Neuronal stem cell (in vitro differentiated cells): ENCODE measurements at regions not wholly inside any gene's neighbourhood (a gene's known extent, or its start where the extent isn't known, plus 50 kb on each side); places are given as distances from the start of the nearest gene placed in this dataset.

Experiments used
- DNase-seq: peaks from one replicate; pipeline ENCODE4 v3.0.0-alpha.2; 2013; ENCODE audit warnings: low spot score
- H2AFZ ChIP-seq: one replicate; pipeline ENCODE4 v1.6.1; 2013; ENCODE audit warnings: mild to moderate bottlenecking, low read length, inconsistent platforms
- H2AK5ac ChIP-seq: 2 replicates; pipeline ENCODE4 v1.6.1; 2013; ENCODE audit warnings: low read depth, mild to moderate bottlenecking, inconsistent platforms, low read length, moderate library complexity, mixed read lengths
- H2BK120ac ChIP-seq: 2 replicates; pipeline ENCODE4 v1.6.1; 2013; ENCODE audit warnings: low read depth, mild to moderate bottlenecking, inconsistent platforms, low read length, moderate library complexity, mixed read lengths
- H2BK12ac ChIP-seq: one replicate; pipeline ENCODE4 v1.6.1; 2013; ENCODE audit warnings: low read length, inconsistent platforms
- H2BK15ac ChIP-seq: 2 replicates; pipeline ENCODE4 v1.6.1; 2013; ENCODE audit warnings: mild to moderate bottlenecking, low read length, inconsistent platforms, mixed read lengths
- H2BK5ac ChIP-seq: one replicate; pipeline ENCODE4 v1.6.1; 2013; ENCODE audit warnings: inconsistent platforms, mild to moderate bottlenecking, low read length, moderate library complexity
- H3K14ac ChIP-seq: one replicate; pipeline ENCODE4 v1.6.1; 2013; ENCODE audit warnings: low read length, inconsistent platforms
- H3K18ac ChIP-seq: 2 replicates; pipeline ENCODE4 v1.6.1; 2013; ENCODE audit warnings: low read length, inconsistent platforms
- H3K23ac ChIP-seq: 2 replicates; pipeline ENCODE4 v1.6.1; 2013; ENCODE audit warnings: low read depth, mild to moderate bottlenecking, mixed read lengths, low read length, inconsistent platforms; ENCODE audit not compliant: poor library complexity
- H3K27ac ChIP-seq: replicated peaks from 3 replicates; pipeline ENCODE4 v1.5.1; 2013; ENCODE audit warnings: low read length, inconsistent platforms
- H3K27me3 ChIP-seq, 3 experiments: 2 replicates each; pipeline ENCODE4 v1.6.1; 2013; ENCODE audit warnings: low read length in 3 of 3, mild to moderate bottlenecking in 2 of 3, inconsistent platforms in 1 of 3, low read depth in 1 of 3, mixed read lengths in 1 of 3, moderate library complexity in 1 of 3; ENCODE audit not compliant: control insufficient read depth in 3 of 3, insufficient read depth in 3 of 3
- H3K36me3 ChIP-seq, 2 donors: replicated peaks in 1 of 2; 2 replicates each; pipeline ENCODE4 v1.6.1; 2013; ENCODE audit warnings: low read length in 2 of 2; ENCODE audit not compliant: control insufficient read depth in 2 of 2, insufficient read depth in 2 of 2
- H3K4ac ChIP-seq: 2 replicates; pipeline ENCODE4 v1.6.1; 2013; ENCODE audit warnings: inconsistent platforms, mild to moderate bottlenecking, low read length, moderate library complexity
- H3K4me1 ChIP-seq, 2 donors: 1 replicate in 1 of 2; 2 replicates in 1 of 2; pipeline ENCODE4 v1.6.1; 2013; ENCODE audit warnings: low read length in 2 of 2, low read depth in 1 of 2; ENCODE audit not compliant: control insufficient read depth in 2 of 2, insufficient read depth in 1 of 2
- H3K4me2 ChIP-seq: one replicate; pipeline ENCODE4 v1.6.1; 2013; ENCODE audit warnings: mild to moderate bottlenecking, low read length, inconsistent platforms; ENCODE audit not compliant: insufficient read depth, poor library complexity, severe bottlenecking
- H3K4me3 ChIP-seq, 2 donors: 2 replicates each; pipeline ENCODE4 v1.5.1; 2013; ENCODE audit warnings: low read length in 2 of 2, mild to moderate bottlenecking in 2 of 2, inconsistent platforms in 1 of 2, moderate library complexity in 1 of 2
- H3K79me1 ChIP-seq: one replicate; pipeline ENCODE4 v1.6.1; 2013; ENCODE audit warnings: low read depth, mild to moderate bottlenecking, inconsistent platforms, low read length, moderate library complexity
- H3K9ac ChIP-seq: one replicate; pipeline ENCODE4 v1.6.1; 2013; ENCODE audit warnings: mild to moderate bottlenecking, low read depth, low read length, inconsistent platforms; ENCODE audit not compliant: poor library complexity
- H3K9me3 ChIP-seq, 2 donors: replicated peaks in 1 of 2; 2 replicates each; pipeline versions ENCODE3 to v1.6.1; 2013; ENCODE audit warnings: low read length in 2 of 2, mild to moderate bottlenecking in 2 of 2, inconsistent platforms in 1 of 2, low read depth in 1 of 2, mixed read lengths in 1 of 2, moderate library complexity in 1 of 2; ENCODE audit not compliant: control insufficient read depth in 2 of 2, insufficient read depth in 1 of 2
- H4K8ac ChIP-seq: one replicate; pipeline ENCODE4 v1.6.1; 2013; ENCODE audit warnings: low read depth, mild to moderate bottlenecking, inconsistent platforms, low read length, moderate library complexity
- H4K91ac ChIP-seq: one replicate; pipeline ENCODE4 v1.6.1; 2013; ENCODE audit warnings: low read length, low read depth, mild to moderate bottlenecking, inconsistent platforms; ENCODE audit not compliant: poor library complexity
- WGBS, 2 donors: extraction: QIAGEN DNeasy Blood & Tissue Kit; methylation state at CpG; one replicate each; pipeline ENCODE4 v1.1.7; 2013; ENCODE audit warnings: missing lambda C conversion rate in 2 of 2, mixed read lengths in 1 of 2; ENCODE audit not compliant: insufficient read length in 2 of 2, insufficient replicate concordance in 1 of 2; ENCODE audit errors: extremely low coverage in 2 of 2; 5-methylcytosine and 5-hydroxymethylcytosine counted together

- Histone ChIP-seq H3K9ac (no peak overlapping the region), H3K27me3 (peaks cover 0 to 3% (median 0%) of the 10 kb centered on the region in 3 experiments), H3K18ac (no peak overlapping the region), H3K27ac (no peak overlapping the region), H3K4me1 (peaks cover 0 to 2% of the 10 kb centered on the region in 2 donors), H3K9me3 (no peaks in the 10 kb centered on the region), H2BK12ac (no peak overlapping the region), H2BK120ac (no peak overlapping the region), H2AFZ (no peak overlapping the region), H3K14ac (no peak overlapping the region), H3K4me3 (no peak overlapping the region), H3K79me1 (no peaks in the 10 kb centered on the region), H3K36me3 (no peaks in the 10 kb centered on the region), H4K8ac (no peak overlapping the region), H2BK15ac (no peak overlapping the region), H2BK5ac (no peak overlapping the region), H3K4ac (no peak overlapping the region), H3K4me2 (no peak overlapping the region), H2AK5ac (no peak overlapping the region), H3K23ac (no peak overlapping the region), H4K91ac (no peak overlapping the region)
- DNase-seq: no peak
- WGBS, 2 donors: no CpG with 5 or more reads among the region's 6 CpGs
These were observed 178.6 kb downstream of the FGF18 start for GRCh38 chr5:171597946-171598640.

- Histone ChIP-seq H3K18ac (no peak overlapping the region), H3K27me3 (peaks cover 0 to 3% (median 0%) of the 10 kb centered on the region in 3 experiments), H2AFZ (no peak overlapping the region), H3K14ac (no peak overlapping the region), H3K4me1 (peaks cover 0 to 2% of the 10 kb centered on the region in 2 donors), H3K9me3 (no peaks in the 10 kb centered on the region), H3K27ac (no peak overlapping the region), H2BK12ac (no peak overlapping the region), H3K36me3 (no peaks in the 10 kb centered on the region), H2BK15ac (no peak overlapping the region), H3K23ac (no peak overlapping the region), H3K4me2 (no peak overlapping the region), H3K9ac (no peak overlapping the region), H4K8ac (no peak overlapping the region), H3K79me1 (no peaks in the 10 kb centered on the region), H4K91ac (no peak overlapping the region), H2BK5ac (no peak overlapping the region), H3K4me3 (no peak overlapping the region), H2AK5ac (no peak overlapping the region), H3K4ac (no peak overlapping the region), H2BK120ac (no peak overlapping the region)
- no peak for DNase-seq
- WGBS, 2 donors: 99 to 100% methylated on average over 2 to 6 of the region's 7 CpGs
These were observed 179.2 kb downstream of the FGF18 start for GRCh38 chr5:171598641-171599152.

- Histone ChIP-seq H3K36me3 (no peaks in the 10 kb centered on the region), H2BK5ac (no peak overlapping the region), H4K8ac (no peak overlapping the region), H3K9ac (peak overlapping the region; percentile 30), H2AFZ (no peak overlapping the region), H3K79me1 (no peaks in the 10 kb centered on the region), H4K91ac (no peak overlapping the region), H3K4ac (no peak overlapping the region), H3K23ac (no peak overlapping the region), H2BK15ac (peak overlapping the region; percentile 64), H3K4me1 (no peaks in the 10 kb centered on the region), H3K9me3 (no peaks in the 10 kb centered on the region), H2BK120ac (no peak overlapping the region), H3K18ac (peak overlapping the region; percentile 65), H2BK12ac (no peak overlapping the region), H3K4me3 (no peak overlapping the region), H3K27me3 (peaks cover 0 to 3% (median 0%) of the 10 kb centered on the region in 3 experiments), H3K27ac (no peak overlapping the region), H3K14ac (no peak overlapping the region), H3K4me2 (no peak overlapping the region), H2AK5ac (no peak overlapping the region)
- WGBS, 2 donors: no CpG with 5 or more reads among the region's 10 CpGs
- DNase-seq: no peak
These were observed 180.0 kb downstream of the FGF18 start for GRCh38 chr5:171599411-171599810.

GRCh38 chr5:171599957-171600612 lies 180.6 kb downstream of the FGF18 start:
- no peak overlapping the region for H4K91ac ChIP-seq
- no peaks in the 10 kb centered on the region for H3K79me1 ChIP-seq
- no peak overlapping the region for H2AK5ac ChIP-seq
- H2AFZ ChIP-seq: no peak overlapping the region
- no peak overlapping the region for H2BK5ac ChIP-seq
- no peak for DNase-seq
- H2BK15ac ChIP-seq: no peak overlapping the region
- WGBS, 2 donors: no CpG with 5 or more reads among the region's 7 CpGs
- no peak overlapping the region for H3K23ac ChIP-seq
- no peak overlapping the region for H3K4ac ChIP-seq
- no peak overlapping the region for H3K27ac ChIP-seq
- H4K8ac ChIP-seq: no peak overlapping the region
- H3K14ac ChIP-seq: no peak overlapping the region
- peaks cover 0 to 3% (median 0%) of the 10 kb centered on the region in 3 experiments for H3K27me3 ChIP-seq
- no peak overlapping the region for H2BK120ac ChIP-seq
- no peaks in the 10 kb centered on the region for H3K4me1 ChIP-seq
- no peak overlapping the region for H3K4me3 ChIP-seq
- no peak overlapping the region for H3K9ac ChIP-seq
- H3K18ac ChIP-seq: no peak overlapping the region
- no peaks in the 10 kb centered on the region for H3K36me3 ChIP-seq
- H2BK12ac ChIP-seq: no peak overlapping the region
- no peaks in the 10 kb centered on the region for H3K9me3 ChIP-seq
- no peak overlapping the region for H3K4me2 ChIP-seq
